ENCODE measurements at regions not wholly inside any gene's neighbourhood (a gene's known extent, or its start where the extent isn't known, plus 50 kb on each side); places are given as distances from the start of the nearest gene placed in this dataset.

- Mint-ChIP-seq H3K36me3 (peaks cover 5% of the 10 kb centered on the region), H3K9me3 (peaks cover 4% of the 10 kb centered on the region), H3K27me3 (no peaks in the 10 kb centered on the region), H3K4me3 (no peak overlapping the region), H3K4me1 (ENCODE audit: low read depth in 2 of 2) (no peaks in the 10 kb centered on the region), H3K27ac (no peak overlapping the region)
- DNase-seq (ENCODE audit: low spot score), result no peak
- no peak for ATAC-seq
Observed at GRCh38 chr20:7463290-7463689, 477.0 kb downstream of the HAO1 start.

DNA sequence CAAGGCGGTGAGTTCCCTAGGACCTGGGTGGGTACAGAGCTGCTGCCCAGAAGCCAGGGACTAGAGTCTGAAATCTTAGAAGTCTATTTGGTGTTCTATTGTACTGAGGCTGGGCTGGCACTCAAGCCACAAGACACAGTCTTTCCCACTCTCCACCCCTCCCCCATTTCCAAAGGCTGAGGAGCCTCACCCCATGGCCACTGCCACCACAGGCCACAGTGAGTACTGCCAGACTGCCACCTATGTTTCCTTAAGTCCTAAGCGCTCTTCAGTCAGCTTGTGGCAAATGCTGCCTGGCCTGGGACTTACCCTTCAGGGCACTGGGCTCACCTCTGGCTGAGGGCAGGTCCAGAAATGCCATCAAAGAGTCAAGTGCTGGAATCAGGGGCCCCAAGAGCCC is 469.3 kb downstream of the HAO1 start:
- Mint-ChIP-seq H3K4me3 (no peak overlapping the region), H3K27me3 (no peaks in the 10 kb centered on the region), H3K4me1 (ENCODE audit: low read depth in 2 of 2) (no peaks in the 10 kb centered on the region), H3K27ac (no peak overlapping the region), H3K36me3 (peaks cover 4% of the 10 kb centered on the region), H3K9me3 (peaks cover 7% of the 10 kb centered on the region)
- DNase-seq (ENCODE audit: low spot score) (no peak), ATAC-seq (no peak)

- H3K27me3 Mint-ChIP-seq, result no peaks in the 10 kb centered on the region
- ATAC-seq (no peak), DNase-seq (ENCODE audit: low spot score) (no peak)
- no peaks in the 10 kb centered on the region for H3K36me3 Mint-ChIP-seq
- H3K9me3 Mint-ChIP-seq, result peaks cover 10% of the 10 kb centered on the region
- H3K27ac Mint-ChIP-seq, result no peak overlapping the region
- H3K4me1 Mint-ChIP-seq (ENCODE audit: low read depth in 2 of 2), result no peaks in the 10 kb centered on the region
- no peak overlapping the region for H3K4me3 Mint-ChIP-seq
Observed at GRCh38 chr20:7490288-7490687, 450.0 kb downstream of the HAO1 start.

DNA sequence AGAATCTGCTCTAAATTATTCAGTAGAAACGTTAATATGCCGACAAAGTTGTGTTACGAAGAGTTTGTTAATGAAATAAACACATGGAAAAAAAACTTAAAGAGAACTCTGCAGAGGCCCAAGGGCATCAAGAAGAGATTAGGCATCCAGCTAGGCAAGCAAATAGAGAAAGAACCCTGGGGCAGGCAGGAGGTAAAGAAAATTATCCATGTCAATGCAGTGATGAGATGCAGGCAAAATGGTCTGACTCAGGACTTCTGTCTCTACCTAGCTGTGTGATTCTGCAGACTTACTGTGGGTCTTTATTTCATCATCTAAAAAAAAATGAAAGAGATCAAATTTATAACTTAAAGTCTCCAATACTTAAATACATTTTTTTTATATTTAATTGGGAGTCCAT is 448.0 kb downstream of the HAO1 start:
- DNase-seq (ENCODE audit: low spot score) (no peak), ATAC-seq (no peak)
- no peaks in the 10 kb centered on the region for H3K4me1 Mint-ChIP-seq (ENCODE audit: low read depth in 2 of 2)
- no peaks in the 10 kb centered on the region for H3K36me3 Mint-ChIP-seq
- peaks cover 10% of the 10 kb centered on the region for H3K9me3 Mint-ChIP-seq
- H3K27ac Mint-ChIP-seq, result no peak overlapping the region
- no peak overlapping the region for H3K4me3 Mint-ChIP-seq
- H3K27me3 Mint-ChIP-seq, result no peaks in the 10 kb centered on the region

GRCh38 chr20:7493311-7493710 is 446.9 kb downstream of the HAO1 start:
- peaks cover 10% of the 10 kb centered on the region for H3K9me3 Mint-ChIP-seq
- H3K4me1 Mint-ChIP-seq (ENCODE audit: low read depth in 2 of 2), result no peaks in the 10 kb centered on the region
- no peak overlapping the region for H3K27ac Mint-ChIP-seq
- DNase-seq (ENCODE audit: low spot score) (no peak), ATAC-seq (no peak)
- H3K36me3 Mint-ChIP-seq, result no peaks in the 10 kb centered on the region
- H3K27me3 Mint-ChIP-seq, result no peaks in the 10 kb centered on the region
- H3K4me3 Mint-ChIP-seq, result no peak overlapping the region

- no peaks in the 10 kb centered on the region for H3K36me3 Mint-ChIP-seq
- H3K27ac Mint-ChIP-seq, result no peak overlapping the region
- ATAC-seq (no peak), DNase-seq (ENCODE audit: low spot score) (no peak)
- H3K4me3 Mint-ChIP-seq, result no peak overlapping the region
- H3K9me3 Mint-ChIP-seq, result peaks cover 14% of the 10 kb centered on the region
- no peaks in the 10 kb centered on the region for H3K27me3 Mint-ChIP-seq
- no peaks in the 10 kb centered on the region for H3K4me1 Mint-ChIP-seq (ENCODE audit: low read depth in 2 of 2)
Observed at GRCh38 chr20:7496394-7496991, 443.8 kb downstream of the HAO1 start.

GRCh38 chr20:7497985-7498384 is 442.3 kb downstream of the HAO1 start:
- H3K36me3 Mint-ChIP-seq, result no peaks in the 10 kb centered on the region
- no peaks in the 10 kb centered on the region for H3K4me1 Mint-ChIP-seq (ENCODE audit: low read depth in 2 of 2)
- DNase-seq (ENCODE audit: low spot score) (no peak), ATAC-seq (no peak)
- H3K27me3 Mint-ChIP-seq, result no peaks in the 10 kb centered on the region
- no peak overlapping the region for H3K27ac Mint-ChIP-seq
- no peak overlapping the region for H3K4me3 Mint-ChIP-seq
- peaks cover 11% of the 10 kb centered on the region for H3K9me3 Mint-ChIP-seq

DNA sequence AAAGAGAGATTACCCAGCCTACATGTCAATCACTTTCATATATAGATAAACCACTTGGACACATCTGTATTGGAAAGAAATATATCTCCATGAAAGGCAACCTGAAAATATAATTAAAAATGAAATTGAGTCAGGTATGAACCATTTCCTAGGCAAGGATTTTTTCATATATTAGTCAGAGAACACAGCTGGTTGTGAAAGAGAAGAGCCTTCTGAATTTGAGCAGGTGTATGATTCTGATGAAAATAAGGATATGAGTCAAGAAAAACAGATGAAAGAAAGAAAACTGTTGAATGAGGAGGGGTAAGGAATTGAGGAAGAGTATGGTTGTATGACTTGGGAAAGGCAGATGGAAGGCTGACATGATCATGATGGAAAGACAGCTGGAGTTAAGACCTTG is 441.1 kb downstream of the HAO1 start:
- Mint-ChIP-seq H3K27ac (no peak overlapping the region), H3K4me1 (ENCODE audit: low read depth in 2 of 2) (no peaks in the 10 kb centered on the region), H3K9me3 (peaks cover 11% of the 10 kb centered on the region), H3K36me3 (no peaks in the 10 kb centered on the region), H3K4me3 (no peak overlapping the region), H3K27me3 (no peaks in the 10 kb centered on the region)
- ATAC-seq (no peak), DNase-seq (ENCODE audit: low spot score) (no peak)

DNA sequence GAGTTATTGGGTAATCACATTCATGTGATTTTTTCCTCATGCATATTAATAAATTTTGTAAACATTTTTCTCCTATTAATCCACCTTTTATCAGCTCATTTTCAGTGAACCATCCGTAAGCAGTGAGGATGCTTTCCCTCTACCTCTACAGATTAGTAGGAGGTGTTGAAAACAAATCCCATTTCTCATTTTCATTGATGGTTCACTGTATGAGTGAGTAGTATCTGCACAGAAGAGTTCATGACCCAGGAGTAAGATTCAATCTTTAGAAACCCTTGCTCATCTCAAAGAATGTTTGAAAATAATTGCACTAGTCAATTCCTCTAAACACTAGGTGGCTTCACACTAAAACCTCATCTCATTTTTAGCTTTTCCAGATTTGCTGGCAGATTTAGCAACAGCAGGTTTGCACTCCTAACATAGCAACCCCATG is 440.0 kb downstream of the HAO1 start:
- H3K27ac Mint-ChIP-seq, result no peak overlapping the region
- no peaks in the 10 kb centered on the region for H3K4me1 Mint-ChIP-seq (ENCODE audit: low read depth in 2 of 2)
- peaks cover 3% of the 10 kb centered on the region for H3K9me3 Mint-ChIP-seq
- no peaks in the 10 kb centered on the region for H3K27me3 Mint-ChIP-seq
- ATAC-seq (no peak), DNase-seq (ENCODE audit: low spot score) (no peak)
- no peak overlapping the region for H3K4me3 Mint-ChIP-seq
- no peaks in the 10 kb centered on the region for H3K36me3 Mint-ChIP-seq

DNA sequence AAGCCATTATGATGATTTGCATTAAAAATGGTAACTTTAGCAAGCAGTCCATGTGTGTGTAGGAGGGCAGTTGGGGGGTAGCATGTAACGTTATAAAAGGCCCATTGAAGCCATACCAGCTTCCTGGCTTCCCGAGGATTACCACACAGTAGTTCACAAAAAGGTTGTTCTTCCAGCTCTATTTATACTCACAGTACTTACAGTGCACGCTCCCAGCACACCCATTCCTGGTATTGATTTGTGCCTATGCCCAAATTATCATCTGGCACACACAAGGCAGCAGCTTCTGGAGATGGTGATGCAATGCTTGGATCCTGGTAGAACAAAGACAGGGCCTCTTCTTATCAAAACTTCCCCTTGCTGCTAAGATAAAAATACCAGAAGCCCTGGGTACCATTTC is 436.8 kb downstream of the HAO1 start:
- Mint-ChIP-seq H3K27ac (no peak overlapping the region), H3K4me3 (no peak overlapping the region), H3K9me3 (peaks cover 3% of the 10 kb centered on the region), H3K4me1 (ENCODE audit: low read depth in 2 of 2) (no peaks in the 10 kb centered on the region), H3K27me3 (no peaks in the 10 kb centered on the region), H3K36me3 (no peaks in the 10 kb centered on the region)
- no peak for ATAC-seq
- no peak for DNase-seq (ENCODE audit: low spot score)

DNA sequence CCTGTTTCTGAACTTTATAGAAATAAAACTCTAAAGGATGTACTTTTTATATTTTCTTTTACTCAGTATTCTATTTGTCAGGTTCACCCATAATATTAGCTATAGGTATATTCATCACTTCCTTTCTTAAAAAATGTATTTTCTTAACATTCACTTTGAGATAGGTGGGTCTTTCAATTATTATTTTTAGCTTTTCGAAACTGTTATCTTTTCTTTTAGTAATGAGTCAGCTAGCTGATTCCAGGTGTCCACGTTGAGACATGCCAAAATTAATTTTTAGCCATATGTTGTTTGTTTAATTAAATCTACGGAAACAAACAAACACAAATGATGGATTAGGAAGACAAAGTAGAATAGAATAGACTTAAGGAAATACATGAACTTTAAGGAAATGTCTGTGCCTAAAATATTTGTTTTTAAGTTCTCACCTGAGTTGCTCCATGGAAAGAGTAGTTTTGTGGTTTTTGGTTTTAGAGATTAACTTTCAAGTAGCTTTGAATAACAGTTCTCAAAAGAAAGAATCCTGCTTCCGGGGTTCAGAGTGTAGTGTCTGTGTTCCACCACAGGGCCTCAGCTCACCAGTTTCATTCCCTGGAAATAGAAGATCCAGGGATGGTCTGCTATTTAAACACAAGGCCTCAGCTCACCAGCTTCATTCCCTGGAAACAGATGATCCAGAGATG is 435.0 kb downstream of the HAO1 start:
- H3K4me1 Mint-ChIP-seq (ENCODE audit: low read depth in 2 of 2), result no peaks in the 10 kb centered on the region
- DNase-seq (ENCODE audit: low spot score), result no peak
- H3K27me3 Mint-ChIP-seq, result no peaks in the 10 kb centered on the region
- no peak overlapping the region for H3K27ac Mint-ChIP-seq
- ATAC-seq, result no peak
- no peaks in the 10 kb centered on the region for H3K9me3 Mint-ChIP-seq
- no peak overlapping the region for H3K4me3 Mint-ChIP-seq
- no peaks in the 10 kb centered on the region for H3K36me3 Mint-ChIP-seq

GRCh38 chr20:7505835-7506221 is 434.4 kb downstream of the HAO1 start:
- Mint-ChIP-seq H3K36me3 (no peaks in the 10 kb centered on the region), H3K9me3 (no peaks in the 10 kb centered on the region), H3K4me1 (ENCODE audit: low read depth in 2 of 2) (no peaks in the 10 kb centered on the region), H3K4me3 (no peak overlapping the region), H3K27me3 (no peaks in the 10 kb centered on the region), H3K27ac (no peak overlapping the region)
- ATAC-seq (no peak), DNase-seq (ENCODE audit: low spot score) (no peak)

GRCh38 chr20:7516621-7517111 is 423.6 kb downstream of the HAO1 start:
- ATAC-seq, result no peak
- no peaks in the 10 kb centered on the region for H3K4me1 Mint-ChIP-seq (ENCODE audit: low read depth in 2 of 2)

GRCh38 chr20:7520361-7520760 is 419.9 kb downstream of the HAO1 start:
- Mint-ChIP-seq H3K4me3 (no peak overlapping the region), H3K27ac (no peak overlapping the region), H3K9me3 (peaks cover 10% of the 10 kb centered on the region), H3K36me3 (no peaks in the 10 kb centered on the region), H3K27me3 (no peaks in the 10 kb centered on the region), H3K4me1 (ENCODE audit: low read depth in 2 of 2) (no peaks in the 10 kb centered on the region)
- no peak for ATAC-seq
- no peak for DNase-seq (ENCODE audit: low spot score)

More at GRCh38 chr20:7516621-7517111, 423.6 kb downstream of the HAO1 start:
- Mint-ChIP-seq H3K36me3 (no peaks in the 10 kb centered on the region), H3K9me3 (peaks cover 10% of the 10 kb centered on the region), H3K27me3 (no peaks in the 10 kb centered on the region), H3K27ac (no peak overlapping the region), H3K4me3 (no peak overlapping the region)
- no peak for DNase-seq (ENCODE audit: low spot score)

- ATAC-seq (no peak), DNase-seq (ENCODE audit: low spot score) (no peak)
- H3K27ac Mint-ChIP-seq, result no peak overlapping the region
- no peaks in the 10 kb centered on the region for H3K27me3 Mint-ChIP-seq
- peaks cover 19% of the 10 kb centered on the region for H3K9me3 Mint-ChIP-seq
- H3K4me3 Mint-ChIP-seq, result no peak overlapping the region
- H3K4me1 Mint-ChIP-seq (ENCODE audit: low read depth in 2 of 2), result no peaks in the 10 kb centered on the region
- no peaks in the 10 kb centered on the region for H3K36me3 Mint-ChIP-seq
Observed at GRCh38 chr20:7523288-7523687, 417.0 kb downstream of the HAO1 start.

Measured in natural killer cell treated with Interleukin-12 subunit alpha and Interleukin-12 subunit beta and Interleukin-15 and Interleukin-18, amount 100 ng/mL, for 72 hours (primary cell).